Sigmoid colon (tissue), 6 donors: ENCODE measurements at regions not wholly inside any gene's neighbourhood (a gene's known extent, or its start where the extent isn't known, plus 50 kb on each side); places are given as distances from the start of the nearest gene placed in this dataset.

Source experiments
- DNase-seq: peaks from one replicate; pipeline ENCODE4 v3.0.0-alpha.2; 2019
- H3K27ac ChIP-seq, 4 donors: fragments of 200-600 bp; sonication (generic); one replicate each; pipeline ENCODE4 v1.5.1; 2016 to 2019; ENCODE audit warnings: mild to moderate bottlenecking in 1 of 4
- H3K27me3 ChIP-seq, 3 donors: fragments of 200-600 bp; sonication (generic); one replicate each; pipeline ENCODE4 v1.5.1; 2019; ENCODE audit warnings: mild to moderate bottlenecking in 1 of 3
- H3K36me3 ChIP-seq, 4 donors: fragments of 200-600 bp; sonication (generic); one replicate each; pipeline ENCODE4 v1.5.1; 2016 to 2019
- H3K4me1 ChIP-seq, 4 donors: fragments of 200-600 bp; sonication (generic); one replicate each; pipeline ENCODE4 v1.5.1; 2017 to 2019
- H3K4me3 ChIP-seq, 4 donors: fragments of 200-600 bp; sonication (generic); one replicate each; pipeline ENCODE4 v1.5.1; 2017 to 2019; ENCODE audit warnings: mild to moderate bottlenecking in 2 of 4, moderate library complexity in 1 of 4
- H3K9me3 ChIP-seq, 4 donors: fragments of 200-600 bp in 3 of 4; sonication (generic) in 3 of 4; one replicate each; pipeline versions ENCODE4 v1.5.1 to v1.6.1; 2013 to 2019
- CTCF ChIP-seq, 4 experiments: fragments of 450-650 bp in 3 of 4; fragments of 200-600 bp in 1 of 4; IDR thresholded peaks; one replicate each; pipeline ENCODE4 v1.5.1; 2016 to 2019; ENCODE audit warnings: antibody characterized with exemption in 4 of 4, mild to moderate bottlenecking in 3 of 4, moderate library complexity in 2 of 4
- EP300 ChIP-seq, 4 donors: sonication (generic); formaldehyde crosslinking; IDR thresholded peaks; one replicate each; pipeline ENCODE4 v1.6.1; 2017; ENCODE audit warnings: antibody characterized with exemption in 4 of 4
- POLR2A ChIP-seq, 2 donors: fragments of 450-650 bp; IDR thresholded peaks; one replicate each; pipeline ENCODE4 v1.6.1; 2016; ENCODE audit warnings: antibody characterized with exemption in 2 of 2, mild to moderate bottlenecking in 2 of 2, moderate library complexity in 2 of 2
- POLR2AphosphoS5 ChIP-seq, 4 donors: sonication (generic); formaldehyde crosslinking; IDR thresholded peaks; one replicate each; pipeline ENCODE4 v1.6.1; 2017; ENCODE audit warnings: antibody characterized with exemption in 4 of 4
- WGBS, 2 donors: extraction: QIAGEN DNeasy Blood & Tissue Kit; methylation state at CpG; one replicate each; pipeline ENCODE4 v1.1.7; 2013; 5-methylcytosine and 5-hydroxymethylcytosine counted together
- intact Hi-C: fragments of 100-400 bp; cut with DNase I; formaldehyde crosslinking; loops from one replicate; pipeline ENCODE4 v1.15.1; 2023
- donor health status: healthy with polysubstance abuse.
- donor health status: healthy.

DNA sequence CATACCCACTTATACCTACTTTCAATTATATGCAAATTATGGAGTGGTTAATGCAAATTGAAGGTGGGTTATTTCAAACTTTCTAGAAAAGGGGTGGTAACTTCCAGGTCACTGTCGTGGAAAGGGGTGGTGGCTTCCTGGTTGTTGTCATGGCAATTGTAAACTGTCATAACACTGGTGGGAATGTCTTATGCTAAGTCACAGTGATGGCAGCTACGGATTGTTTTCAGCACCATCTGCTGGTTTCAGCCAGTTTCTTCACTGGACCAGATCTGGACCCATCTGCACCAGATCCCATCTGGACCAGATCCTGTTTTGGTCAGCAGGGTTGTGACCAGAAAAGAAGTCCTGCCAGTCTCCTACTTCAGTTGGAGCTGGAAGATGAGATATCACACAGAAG lies 1469.3 kb downstream of the AACS start:
- no peak for TF ChIP-seq EP300 (IDR thresholded peaks at IDR 0.05)
- no peak for TF ChIP-seq CTCF (IDR thresholded peaks at IDR 0.05)
- no peak for TF ChIP-seq POLR2AphosphoS5 (IDR thresholded peaks at IDR 0.05)
- no peak for TF ChIP-seq POLR2A (IDR thresholded peaks at IDR 0.05)
- Histone ChIP-seq H3K27ac (no peak overlapping the region), H3K9me3 (no peaks in the 10 kb centered on the region), H3K4me1 (no peaks in the 10 kb centered on the region), H3K4me3 (no peak overlapping the region), H3K36me3 (no peaks in the 10 kb centered on the region), H3K27me3 (no peaks in the 10 kb centered on the region)
- no peak for DNase-seq
- WGBS, 2 donors: 54 to 66% methylated on average over 2 of the region's 2 CpGs
- intact Hi-C loops: no loop called here

DNA sequence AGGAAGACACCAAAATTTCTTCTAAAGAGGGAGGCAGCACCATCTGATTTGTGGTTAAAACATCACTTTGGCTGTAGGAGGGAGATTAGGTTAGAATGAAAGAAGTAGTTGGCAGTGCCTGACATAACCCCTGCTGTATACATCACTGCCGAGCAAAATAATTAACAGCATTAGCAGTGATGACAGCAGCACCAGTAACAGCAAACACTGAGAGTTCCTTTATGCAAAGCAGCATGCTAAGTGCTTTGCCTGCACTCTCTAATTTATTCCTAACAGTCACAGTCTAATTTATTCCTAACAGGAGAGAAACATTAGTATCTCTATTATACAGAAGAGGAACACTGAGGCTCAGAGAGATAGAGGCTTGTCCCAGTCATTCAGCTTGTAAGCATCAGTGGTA lies 1469.7 kb downstream of the AACS start:
- intact Hi-C loops: no loop called here

DNA sequence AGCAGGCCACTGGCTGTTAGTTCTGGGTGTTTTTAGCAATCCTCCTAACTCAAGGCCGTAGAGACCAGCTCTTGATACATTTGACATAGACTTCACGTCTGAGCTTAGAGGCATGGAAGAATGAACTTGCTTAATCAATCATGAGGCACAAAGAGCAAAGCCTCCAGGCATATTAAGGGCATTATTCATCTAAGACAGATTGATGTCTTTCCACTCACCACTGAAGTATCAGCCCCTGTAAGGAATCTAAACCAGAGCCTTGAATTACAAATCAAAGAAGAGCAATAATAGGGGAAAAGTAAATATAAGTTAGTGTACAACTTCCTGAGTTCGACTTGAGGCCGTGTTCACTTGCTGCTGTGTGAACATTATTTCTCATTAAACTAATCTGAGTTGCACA lies 1470.7 kb downstream of the AACS start:
- Histone ChIP-seq H3K27ac (no peak overlapping the region), H3K9me3 (no peaks in the 10 kb centered on the region), H3K36me3 (no peaks in the 10 kb centered on the region), H3K4me3 (no peak overlapping the region), H3K27me3 (no peaks in the 10 kb centered on the region), H3K4me1 (no peaks in the 10 kb centered on the region)
- no peak for TF ChIP-seq CTCF (IDR thresholded peaks at IDR 0.05)
- intact Hi-C loops: no loop called here
- DNase-seq: no peak
- 44 to 67% methylated on average over 4 of the region's 4 CpGs for WGBS, 2 donors

More for the DNA sequence above, 1469.7 kb downstream of the AACS start:
- no peak overlapping the region for H3K4me3 ChIP-seq
- no peaks in the 10 kb centered on the region for H3K4me1 ChIP-seq
- no peak for DNase-seq
- H3K36me3 ChIP-seq: no peaks in the 10 kb centered on the region
- no peaks in the 10 kb centered on the region for H3K27me3 ChIP-seq
- H3K27ac ChIP-seq: no peak overlapping the region
- WGBS, 2 donors: 83% methylated on average over 1 of the region's 1 CpG
- no peaks in the 10 kb centered on the region for H3K9me3 ChIP-seq
- TF ChIP-seq POLR2A (IDR thresholded peaks at IDR 0.05) (no peak), POLR2AphosphoS5 (IDR thresholded peaks at IDR 0.05) (no peak), EP300 (IDR thresholded peaks at IDR 0.05) (no peak), CTCF (IDR thresholded peaks at IDR 0.05) (no peak)

GRCh38 chr12:126537961-126538530 lies 1472.8 kb downstream of the AACS start:
- Histone ChIP-seq H3K9me3 (no peaks in the 10 kb centered on the region), H3K4me1 (no peaks in the 10 kb centered on the region), H3K27me3 (no peaks in the 10 kb centered on the region), H3K36me3 (no peaks in the 10 kb centered on the region), H3K27ac (no peak overlapping the region), H3K4me3 (no peak overlapping the region)
- no peak for TF ChIP-seq POLR2A (IDR thresholded peaks at IDR 0.05)
- TF ChIP-seq CTCF (IDR thresholded peaks at IDR 0.05): no peak
- TF ChIP-seq POLR2AphosphoS5 (IDR thresholded peaks at IDR 0.05): no peak
- TF ChIP-seq EP300 (IDR thresholded peaks at IDR 0.05): no peak
- intact Hi-C loops: no loop called here
- no peak for DNase-seq
- 69 to 70% methylated on average over 3 of the region's 3 CpGs for WGBS, 2 donors

DNA sequence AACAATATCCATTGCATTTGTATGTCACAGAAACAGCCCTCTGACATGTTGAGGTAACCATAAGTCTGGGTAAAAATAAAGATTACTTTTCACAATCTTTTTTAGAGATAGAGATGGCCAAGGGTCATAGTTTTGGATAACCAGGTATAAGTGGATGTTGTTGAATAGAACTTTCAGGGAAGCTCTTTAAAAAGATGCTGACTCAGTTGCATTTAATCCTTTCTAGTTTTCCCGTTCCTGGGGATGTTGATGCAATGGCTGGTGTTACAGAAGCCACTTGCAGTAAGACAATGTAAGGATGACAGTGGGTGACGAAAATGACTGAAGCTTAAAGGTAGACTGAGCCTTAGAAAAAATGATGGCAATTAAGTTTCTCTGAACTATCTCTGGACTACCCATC lies 1473.7 kb downstream of the AACS start:
- 72 to 78% methylated on average over 2 of the region's 2 CpGs for WGBS, 2 donors

More for the DNA sequence above, 1473.7 kb downstream of the AACS start:
- TF ChIP-seq POLR2A (IDR thresholded peaks at IDR 0.05): no peak
- no peak for TF ChIP-seq EP300 (IDR thresholded peaks at IDR 0.05)
- TF ChIP-seq POLR2AphosphoS5 (IDR thresholded peaks at IDR 0.05): no peak
- no peak for TF ChIP-seq CTCF (IDR thresholded peaks at IDR 0.05)
- no peaks in the 10 kb centered on the region for H3K36me3 ChIP-seq
- intact Hi-C loops: no loop called here
- H3K4me1 ChIP-seq: no peaks in the 10 kb centered on the region
- no peaks in the 10 kb centered on the region for H3K9me3 ChIP-seq
- no peak overlapping the region for H3K4me3 ChIP-seq
- no peak overlapping the region for H3K27ac ChIP-seq
- no peaks in the 10 kb centered on the region for H3K27me3 ChIP-seq
- DNase-seq: no peak
